HG03066 (cell line): ENCODE measurements at regions not wholly inside any gene's neighbourhood (a gene's known extent, or its start where the extent isn't known, plus 50 kb on each side); places are given as distances from the start of the nearest gene placed in this dataset.

Experiments
- ATAC-seq: cut with Tn5 transposase; IDR thresholded peaks from one replicate; pipeline ENCODE4 v1.9.1; 2021; ENCODE audit warnings: low read depth; ENCODE audit not compliant: unreplicated experiment

GRCh38 chr20:60642541-60642940 is 609.5 kb upstream of the CDH4 start:
- no peak for ATAC-seq

- ATAC-seq, result no peak
Observed at GRCh38 chr20:60648556-60648955, 603.5 kb upstream of the CDH4 start.

GRCh38 chr20:60649541-60649940 is 602.5 kb upstream of the CDH4 start:
- ATAC-seq, result no peak

GRCh38 chr20:60650087-60650486 is 602.0 kb upstream of the CDH4 start:
- no peak for ATAC-seq

GRCh38 chr20:60652046-60652445 is 600.0 kb upstream of the CDH4 start:
- no peak for ATAC-seq

- no peak for ATAC-seq
Observed at GRCh38 chr20:60652615-60653014, 599.4 kb upstream of the CDH4 start.

- ATAC-seq, result no peak
Observed at GRCh38 chr20:60653111-60653845, 598.8 kb upstream of the CDH4 start.

GRCh38 chr20:60658681-60659080 is 593.4 kb upstream of the CDH4 start:
- no peak for ATAC-seq

GRCh38 chr20:60659240-60659639 is 592.8 kb upstream of the CDH4 start:
- no peak for ATAC-seq

GRCh38 chr20:60662307-60662706 is 589.8 kb upstream of the CDH4 start:
- no peak for ATAC-seq

- ATAC-seq, result no peak
Observed at GRCh38 chr20:60664106-60664505, 588.0 kb upstream of the CDH4 start.

GRCh38 chr20:60667641-60668040 is 584.4 kb upstream of the CDH4 start:
- ATAC-seq, result no peak

GRCh38 chr20:60669211-60669610 is 582.9 kb upstream of the CDH4 start:
- ATAC-seq, result no peak

- no peak for ATAC-seq
Observed at GRCh38 chr20:60676011-60676410, 576.0 kb upstream of the CDH4 start.

- ATAC-seq, result no peak
Observed at GRCh38 chr20:60677819-60678218, 574.2 kb upstream of the CDH4 start.

GRCh38 chr20:60680554-60680953 is 571.5 kb upstream of the CDH4 start:
- no peak for ATAC-seq

GRCh38 chr20:60687213-60687612 is 564.8 kb upstream of the CDH4 start:
- no peak for ATAC-seq

GRCh38 chr20:60690771-60691170 is 561.3 kb upstream of the CDH4 start:
- no peak for ATAC-seq

- ATAC-seq, result no peak
Observed at GRCh38 chr20:60691966-60692615, 560.0 kb upstream of the CDH4 start.

- no peak for ATAC-seq
Observed at GRCh38 chr20:60693496-60694133, 558.4 kb upstream of the CDH4 start.

GRCh38 chr20:60694763-60695162 is 557.3 kb upstream of the CDH4 start:
- no peak for ATAC-seq
